ENCODE measurements at regions not wholly inside any gene's neighbourhood (a gene's known extent, or its start where the extent isn't known, plus 50 kb on each side); places are given as distances from the start of the nearest gene placed in this dataset.

- TF ChIP-seq FOS (IDR thresholded peaks at IDR 0.05; ENCODE audit: borderline replicate concordance, insufficient read depth, low read length) (no peak), EZH2 (IDR thresholded peaks at IDR 0.05; ENCODE audit: borderline replicate concordance, low read depth, low read length, severe bottlenecking) (no peak), CTCF (IDR thresholded peaks at IDR 0.05; ENCODE audit: extremely low read depth in 1 of 2, insufficient read depth in 1 of 2, low read depth in 1 of 2, low read length in 2 of 2) (peak; percentile 25 to 33), MAX (IDR thresholded peaks at IDR 0.05; ENCODE audit: insufficient read depth, insufficient read length) (no peak), POLR2A (IDR thresholded peaks at IDR 0.05; ENCODE audit: low read depth, low read length) (no peak), POLR2AphosphoS5 (IDR thresholded peaks at IDR 0.05; ENCODE audit: insufficient read depth, low read depth, low read length) (no peak), MYC (IDR thresholded peaks at IDR 0.05; ENCODE audit: low read depth, low read length) (no peak), JUN (IDR thresholded peaks at IDR 0.05; ENCODE audit: borderline replicate concordance, insufficient read depth, insufficient read length, low read depth) (no peak)
Measured at GRCh38 chr13:70613295-70613694, 505.0 kb upstream of the KLHL1 start.
